Anterior cingulate cortex (tissue), 58 donors: ENCODE measurements at regions not wholly inside any gene's neighbourhood (a gene's known extent, or its start where the extent isn't known, plus 50 kb on each side); places are given as distances from the start of the nearest gene placed in this dataset.
A peak's percentile ranks its signal among the peaks of the same experiment; 100 is the strongest.

Source experiments
- DNase-seq, 58 donors: peaks; one replicate each; lab custom pipeline; 2025; lab: John Stamatoyannopoulos, UW

DNA sequence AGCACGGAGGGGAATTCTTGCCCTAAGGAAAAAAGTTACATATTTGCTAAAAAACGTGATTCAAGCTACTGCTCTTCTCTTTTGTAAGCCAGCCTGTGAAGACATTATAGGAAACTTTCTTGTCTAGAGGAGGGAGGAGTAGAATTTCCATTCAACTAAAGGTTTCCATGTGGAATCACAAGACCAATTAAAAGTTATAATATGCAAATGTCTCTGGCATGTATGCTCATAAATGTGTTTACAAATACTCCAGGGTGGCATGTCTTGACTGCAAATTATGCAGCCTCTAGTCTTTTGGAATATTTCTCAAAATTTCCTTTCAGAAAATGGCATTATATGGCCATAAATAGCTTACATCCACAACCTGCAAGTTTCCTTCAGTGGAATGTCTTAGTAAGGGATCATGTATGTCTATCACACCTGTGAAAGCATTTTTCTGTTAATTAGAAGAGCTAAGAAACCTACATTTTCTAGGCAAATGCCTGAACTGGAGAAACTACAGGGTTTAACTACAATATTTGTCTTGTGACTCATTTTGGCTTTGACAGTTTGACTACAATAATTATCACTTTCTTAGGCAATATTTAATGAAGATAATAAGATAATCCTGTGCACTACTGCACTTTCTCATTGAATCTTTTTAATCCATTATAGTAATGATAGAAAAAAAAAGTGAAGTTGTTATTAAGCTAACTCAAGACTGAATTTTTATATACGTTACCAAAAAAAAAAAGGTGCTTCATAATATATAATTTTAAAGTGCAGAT is 111.1 kb upstream of the C10orf90 start:
- no peak for DNase-seq

DNA sequence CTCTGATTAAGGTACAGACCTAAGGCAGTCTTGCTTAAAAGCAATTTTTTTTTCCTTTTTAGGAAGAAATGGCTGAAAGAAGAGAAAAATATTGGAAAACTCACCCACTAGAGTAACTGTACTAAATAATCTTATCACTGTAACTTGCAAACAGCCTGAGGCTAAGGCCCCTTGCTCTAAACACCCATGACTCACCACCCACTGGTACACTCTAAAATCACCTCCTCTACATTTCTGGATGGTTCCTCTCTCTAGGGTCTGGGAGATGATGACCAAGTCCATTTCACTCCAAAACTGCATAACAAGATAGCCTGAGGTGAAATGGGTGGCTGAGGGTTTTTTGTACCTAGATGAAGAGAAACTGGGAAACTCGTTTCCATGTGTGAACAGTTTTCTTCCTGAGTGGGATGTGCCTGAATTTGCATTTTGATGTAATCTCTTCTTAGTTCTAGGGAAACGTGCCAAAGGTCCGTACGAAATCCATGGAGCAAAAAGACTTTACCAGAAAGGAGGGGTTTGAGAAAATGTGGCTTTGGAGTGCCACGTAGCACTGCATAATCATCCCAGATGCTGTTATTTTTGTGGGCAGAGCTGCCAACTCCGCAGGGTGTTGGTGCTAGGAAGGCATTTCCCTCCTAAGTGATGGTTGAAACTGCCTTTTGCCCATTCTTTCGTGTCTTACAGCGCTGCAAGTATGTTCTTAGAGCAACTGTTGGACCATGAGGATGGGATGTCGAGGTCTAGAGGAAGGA is 113.5 kb upstream of the C10orf90 start:
- no peak for DNase-seq

DNA sequence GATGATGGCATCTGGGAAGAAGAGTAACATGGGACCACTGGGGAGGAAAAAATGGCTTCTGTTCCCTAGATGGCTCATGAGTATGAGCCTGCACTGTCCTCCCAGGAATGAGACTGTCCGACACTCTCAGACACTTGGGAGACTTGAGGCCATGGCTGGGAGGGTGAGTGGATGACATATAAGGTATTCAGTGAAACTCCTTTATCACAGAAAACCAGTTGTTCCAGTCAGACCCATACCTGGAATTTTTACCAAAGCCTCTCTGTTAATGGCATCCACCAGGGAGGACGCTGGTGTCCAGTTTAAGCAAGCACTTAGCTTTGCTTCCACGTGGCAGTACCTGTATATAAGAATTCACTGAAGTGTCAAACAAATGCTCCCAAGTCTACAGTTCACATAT is 116.7 kb upstream of the C10orf90 start:
- DNase-seq, result no peak

DNA sequence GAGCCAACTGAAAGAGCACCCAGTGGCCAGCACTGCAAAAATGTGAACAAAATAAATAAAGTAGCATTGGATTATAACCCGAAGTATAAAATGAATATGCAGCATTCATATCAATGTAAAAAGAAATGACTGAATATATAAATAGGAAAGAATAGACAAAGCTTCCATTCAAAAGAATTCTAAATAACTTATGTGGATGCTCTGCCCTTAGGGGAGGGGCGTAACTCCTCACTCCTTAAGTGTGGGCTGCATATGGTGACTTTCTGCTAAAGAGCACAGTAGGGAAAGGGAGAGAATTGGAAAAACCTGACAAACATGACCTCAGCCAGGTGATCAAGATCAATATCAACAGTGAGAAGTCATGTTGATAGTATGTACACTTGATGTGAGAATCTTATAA is 109.9 kb upstream of the DOCK1 start:
- DNase-seq, result no peak

GRCh38 chr10:126798649-126799048 is 106.6 kb upstream of the DOCK1 start:
- no peak for DNase-seq

DNA sequence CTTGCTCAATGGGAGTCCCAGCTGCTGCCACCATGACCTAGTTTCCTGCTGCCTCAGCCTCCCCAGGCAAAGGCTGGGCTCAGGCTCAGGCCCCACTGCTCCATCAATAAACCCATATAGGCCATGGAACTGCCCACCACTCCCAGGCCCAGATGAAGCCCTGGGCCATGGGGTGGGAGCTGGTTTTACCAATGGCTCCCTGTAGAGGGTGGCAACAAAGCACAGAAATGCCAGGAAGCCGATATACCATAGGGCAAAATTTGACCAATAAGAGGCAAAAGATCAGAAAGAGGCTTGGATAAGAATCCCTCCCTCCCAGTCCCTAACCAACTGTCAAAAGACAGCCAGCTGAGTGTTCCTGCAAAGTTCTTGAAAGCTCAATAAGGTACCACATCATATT is 101.8 kb upstream of the DOCK1 start:
- DNase-seq, result no peak

- DNase-seq, result no peak
Observed at GRCh38 chr10:126804396-126804795, 100.8 kb upstream of the DOCK1 start.

GRCh38 chr10:126806498-126806897 is 98.7 kb upstream of the DOCK1 start:
- DNase-seq, result no peak

- DNase-seq, result no peak
Observed at GRCh38 chr10:126806991-126807702, 98.1 kb upstream of the DOCK1 start.

GRCh38 chr10:126808103-126808502 is 97.1 kb upstream of the DOCK1 start:
- no peak for DNase-seq

GRCh38 chr10:126813432-126813831 is 91.8 kb upstream of the DOCK1 start:
- DNase-seq, result no peak

DNA sequence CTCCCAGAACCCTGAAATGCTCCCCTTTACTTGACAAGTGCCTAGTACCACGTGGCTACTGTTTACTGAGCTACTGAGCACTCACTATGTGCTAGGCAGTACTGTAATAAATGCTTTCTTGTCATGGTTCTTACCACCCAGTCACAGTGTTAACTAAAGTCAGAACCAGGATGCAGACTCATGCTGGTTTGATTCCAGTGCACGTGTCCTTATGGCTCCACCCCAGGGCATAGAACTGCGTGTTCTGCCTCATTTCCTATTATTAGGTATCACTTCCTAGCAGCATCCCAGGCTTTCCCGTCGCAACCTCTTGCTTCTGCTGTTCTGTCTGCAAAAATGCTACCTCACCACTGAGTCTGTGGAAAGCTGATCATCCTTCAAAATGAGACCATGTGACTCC is 71.7 kb upstream of the DOCK1 start:
- no peak for DNase-seq

GRCh38 chr10:126836009-126836408 is 69.2 kb upstream of the DOCK1 start:
- DNase-seq, result no peak

GRCh38 chr10:126838316-126838715 is 66.9 kb upstream of the DOCK1 start:
- no peak for DNase-seq

DNA sequence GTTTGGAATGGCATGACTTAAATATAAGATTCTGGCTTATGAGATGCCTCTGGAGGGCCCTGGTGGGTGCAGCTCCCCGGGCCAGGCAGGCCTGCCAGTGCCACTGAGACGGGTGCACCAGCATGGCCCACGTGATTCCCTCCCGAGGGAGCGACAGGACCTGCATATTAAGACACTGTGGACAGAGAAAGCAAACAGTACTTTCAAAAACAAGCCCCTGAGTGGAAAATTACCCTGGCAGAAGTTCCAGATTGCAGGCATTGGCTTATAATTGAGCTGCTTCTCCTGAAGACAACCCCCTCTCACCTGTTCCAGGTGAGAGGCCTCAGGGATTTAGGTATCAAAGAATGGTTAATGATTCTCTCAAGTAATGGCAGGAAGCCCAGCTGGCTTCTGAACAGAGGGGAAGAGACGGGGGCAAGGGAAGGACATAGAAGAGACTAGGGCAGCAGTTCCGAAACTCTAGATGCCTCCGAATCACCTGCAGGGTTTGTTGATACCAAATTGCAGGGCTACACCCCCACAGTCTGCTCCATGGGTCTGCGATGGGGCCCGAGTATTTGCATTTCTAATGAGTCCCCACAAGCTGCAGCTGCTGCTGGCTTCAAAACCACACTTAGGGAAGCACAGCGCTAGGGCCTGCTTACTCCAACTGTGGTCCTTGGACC is 66.0 kb upstream of the DOCK1 start:
- DNase-seq, result peak in 56 of 58 donors; percentile 7 to 93 (median 78)

GRCh38 chr10:126840576-126841135 is 64.6 kb upstream of the DOCK1 start:
- no peak for DNase-seq

GRCh38 chr10:126841341-126841895 is 63.8 kb upstream of the DOCK1 start:
- no peak for DNase-seq

- DNase-seq, result no peak
Observed at GRCh38 chr10:126842356-126842755, 62.9 kb upstream of the DOCK1 start.

- no peak for DNase-seq
Observed at GRCh38 chr10:126842836-126843235, 62.4 kb upstream of the DOCK1 start.

GRCh38 chr10:126843299-126843934 is 61.8 kb upstream of the DOCK1 start:
- DNase-seq, result no peak
